ENCODE measurements at regions not wholly inside any gene's neighbourhood (a gene's known extent, or its start where the extent isn't known, plus 50 kb on each side); places are given as distances from the start of the nearest gene placed in this dataset.

DNA sequence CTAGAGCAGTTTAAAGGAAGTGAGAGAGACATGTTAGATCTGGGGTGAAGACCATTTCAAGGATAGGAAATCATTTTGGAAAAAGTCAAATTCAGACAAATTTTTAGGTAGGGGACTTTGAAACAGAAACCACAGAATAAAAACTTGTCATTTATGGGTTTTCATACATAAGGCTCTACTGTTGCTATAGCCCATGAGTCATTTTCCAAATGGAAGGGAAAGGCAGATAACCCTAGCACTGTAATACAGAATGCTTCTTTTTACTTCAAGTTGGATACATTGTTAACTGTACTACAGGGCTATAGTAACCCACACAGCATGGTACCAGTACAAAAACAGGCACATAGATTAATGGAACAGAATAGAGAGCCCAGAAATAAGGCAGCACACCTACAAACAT lies 455.4 kb downstream of the EBF1 start:
- no peak for DNase-seq (ENCODE audit: low read depth in 4 of 4, low spot score in 3 of 4)

DNA sequence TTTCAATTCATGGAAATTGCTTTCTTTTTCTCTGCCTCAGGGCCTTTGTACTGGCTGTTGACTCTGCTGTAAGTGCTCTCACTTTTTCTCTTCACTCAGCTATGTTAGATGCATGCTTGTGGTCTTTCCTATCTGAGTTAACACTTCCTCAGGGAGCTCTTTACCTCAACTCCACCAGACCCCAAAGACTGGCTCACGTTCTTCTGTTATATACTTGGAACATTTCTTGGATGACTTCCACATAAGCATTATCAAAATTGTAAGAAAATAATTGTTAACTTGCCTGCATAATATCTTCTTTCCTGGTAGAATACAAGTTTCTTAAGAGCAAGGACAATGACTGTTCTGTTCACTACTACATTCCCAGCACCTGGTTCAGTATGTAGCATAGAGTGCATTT lies 455.9 kb downstream of the EBF1 start:
- DNase-seq (ENCODE audit: low read depth in 4 of 4, low spot score in 3 of 4) = no peak

DNA sequence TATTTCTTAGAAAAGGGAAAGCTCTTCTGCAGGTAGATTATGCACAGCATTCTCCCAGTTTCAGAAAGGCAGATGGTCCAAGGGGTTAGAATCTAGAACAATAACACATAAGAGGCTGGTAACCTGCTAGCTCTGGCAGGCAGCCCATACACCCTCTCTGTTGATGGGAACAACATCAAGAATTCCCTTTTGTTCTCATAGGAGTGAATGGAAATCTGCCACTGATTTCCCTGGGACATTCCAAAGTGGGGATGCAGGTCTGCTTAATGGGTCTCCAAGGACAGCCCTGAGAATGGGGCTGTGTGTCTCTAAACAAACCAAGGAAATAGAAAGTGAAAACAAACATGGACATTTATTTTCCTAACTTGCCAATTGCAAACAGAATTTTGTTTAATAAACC lies 456.8 kb downstream of the EBF1 start:
- DNase-seq (ENCODE audit: low read depth in 4 of 4, low spot score in 3 of 4) = no peak

DNA sequence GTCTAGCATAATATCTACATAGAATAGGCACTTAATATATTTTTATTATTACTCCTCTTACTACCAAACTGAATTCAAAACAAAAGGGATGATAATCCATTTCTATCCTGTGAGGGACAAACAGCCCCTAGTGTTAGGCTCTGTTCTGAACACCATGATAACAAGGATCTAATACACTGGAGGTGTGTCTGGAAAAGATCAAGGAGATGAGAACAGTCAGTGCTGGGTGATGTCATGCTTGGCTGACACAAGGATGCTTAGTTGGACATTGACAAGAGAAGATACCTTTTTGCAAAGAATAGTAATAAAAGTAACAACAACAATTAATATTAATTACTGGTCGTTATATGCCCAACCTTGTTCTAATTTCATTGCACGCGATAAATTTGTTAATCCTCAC lies 458.7 kb downstream of the EBF1 start:
- no peak for DNase-seq (ENCODE audit: low read depth in 4 of 4, low spot score in 3 of 4)

DNA sequence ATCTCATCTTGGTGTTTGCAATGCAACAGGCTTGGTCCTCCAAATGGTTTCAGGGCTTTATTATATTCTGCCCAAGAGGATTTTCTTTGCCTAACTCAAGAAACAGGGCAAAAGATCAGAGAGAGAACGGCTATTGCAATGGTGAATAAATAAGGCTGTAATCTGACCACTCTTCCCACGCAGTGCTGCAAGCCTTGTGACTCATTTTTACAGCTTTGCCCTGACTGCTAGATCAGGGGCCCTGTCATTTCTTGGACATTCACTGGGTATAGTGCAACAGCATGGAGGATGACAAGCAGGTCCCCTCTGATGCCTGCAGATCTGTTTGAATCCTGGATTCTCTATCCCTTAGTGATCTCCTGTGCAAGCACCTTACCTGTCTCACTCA lies 459.1 kb downstream of the EBF1 start:
- DNase-seq (ENCODE audit: low read depth in 4 of 4, low spot score in 3 of 4) = no peak

DNA sequence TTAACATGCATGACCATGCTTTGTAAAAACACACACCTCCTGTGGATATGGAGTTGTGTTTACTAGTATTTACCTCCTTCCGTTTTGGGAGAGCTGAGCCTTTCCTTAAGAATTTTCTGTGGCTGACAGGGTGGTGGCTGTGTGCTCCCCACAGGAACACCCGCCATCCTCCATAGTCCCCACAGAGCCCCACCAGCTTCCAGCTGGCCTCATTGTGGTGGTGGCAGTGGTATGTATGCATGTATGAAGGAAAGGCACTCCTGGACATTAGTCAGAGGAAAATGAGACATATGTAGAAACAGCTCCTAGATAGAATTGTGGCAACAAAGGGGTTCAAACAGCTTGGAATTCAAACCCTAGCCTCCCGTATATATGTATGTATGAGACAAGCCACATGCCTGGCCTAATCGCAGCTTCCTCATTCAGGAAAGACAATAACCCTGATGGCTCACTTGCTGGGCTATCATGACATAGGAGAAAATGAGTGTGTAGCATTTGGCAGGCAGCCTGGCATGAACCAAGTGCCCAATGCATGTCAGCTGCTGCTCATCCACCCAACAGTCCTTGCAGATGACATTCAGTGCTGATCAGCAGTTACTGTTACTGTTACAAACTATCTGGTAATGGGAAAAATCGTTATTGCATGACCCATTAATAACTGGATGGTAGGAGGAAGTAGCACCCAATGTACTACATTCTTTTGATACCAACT lies 459.7 kb downstream of the EBF1 start:
- DNase-seq (ENCODE audit: low read depth in 4 of 4, low spot score in 3 of 4) = no peak

DNA sequence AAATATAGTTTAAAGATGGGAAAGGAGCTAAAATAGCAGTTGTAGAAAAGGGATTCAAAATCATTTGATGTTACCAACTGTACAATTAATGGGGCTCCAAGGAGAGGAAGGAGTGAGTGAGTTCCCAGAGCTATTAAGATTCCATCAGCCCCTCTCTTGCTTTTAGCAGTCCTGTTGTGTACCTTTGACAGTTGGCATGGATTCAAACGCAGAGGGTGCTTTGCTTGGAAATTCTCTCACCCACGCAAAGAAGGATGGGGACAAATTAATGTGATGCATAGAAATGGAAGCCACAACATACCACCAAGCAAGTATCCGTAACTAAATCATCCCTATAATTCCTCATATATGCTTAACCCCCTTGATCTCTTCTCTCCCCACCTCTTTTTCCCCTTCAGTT lies 461.3 kb downstream of the EBF1 start:
- no peak for DNase-seq (ENCODE audit: low read depth in 4 of 4, low spot score in 3 of 4)

DNA sequence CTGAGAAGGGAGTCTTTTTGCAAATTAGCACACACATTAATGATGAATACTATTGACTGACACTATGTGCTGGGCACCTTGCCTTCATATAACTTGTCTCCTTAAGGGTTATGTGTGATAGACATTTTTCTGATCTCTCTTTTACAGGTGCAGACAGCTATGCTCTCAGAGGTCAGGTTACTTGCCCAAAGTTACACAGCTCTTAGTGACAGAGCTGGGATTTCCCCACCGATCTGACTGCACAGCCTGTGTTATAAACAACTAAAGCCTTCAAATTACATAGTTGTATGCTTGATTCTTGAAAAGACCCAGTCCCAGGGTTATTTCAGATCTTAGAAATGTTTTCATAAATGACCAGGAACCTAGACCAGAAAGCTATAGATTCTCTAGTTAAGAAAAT lies 462.7 kb downstream of the EBF1 start:
- DNase-seq (ENCODE audit: low read depth in 4 of 4, low spot score in 3 of 4) = no peak

DNA sequence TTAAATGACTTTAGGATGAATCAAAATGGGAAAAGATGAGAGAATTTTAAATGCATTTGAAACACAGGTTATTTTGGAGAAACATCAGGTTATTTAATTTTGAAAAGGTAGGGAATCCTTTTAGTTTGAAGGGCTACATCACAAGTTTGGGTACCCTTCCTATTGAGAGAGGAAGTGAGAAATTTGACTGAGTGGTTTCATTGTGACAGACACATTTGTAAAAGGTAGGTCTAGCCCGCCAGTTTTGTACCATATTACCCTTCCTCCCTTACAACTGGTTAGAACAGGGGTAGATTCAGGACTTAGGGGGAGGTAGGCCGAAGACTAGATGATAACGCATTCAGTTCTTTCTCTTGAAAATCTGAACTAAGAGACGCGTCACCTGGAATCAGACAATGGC lies 464.2 kb downstream of the EBF1 start:
- no peak for DNase-seq (ENCODE audit: low read depth in 4 of 4, low spot score in 3 of 4)

DNA sequence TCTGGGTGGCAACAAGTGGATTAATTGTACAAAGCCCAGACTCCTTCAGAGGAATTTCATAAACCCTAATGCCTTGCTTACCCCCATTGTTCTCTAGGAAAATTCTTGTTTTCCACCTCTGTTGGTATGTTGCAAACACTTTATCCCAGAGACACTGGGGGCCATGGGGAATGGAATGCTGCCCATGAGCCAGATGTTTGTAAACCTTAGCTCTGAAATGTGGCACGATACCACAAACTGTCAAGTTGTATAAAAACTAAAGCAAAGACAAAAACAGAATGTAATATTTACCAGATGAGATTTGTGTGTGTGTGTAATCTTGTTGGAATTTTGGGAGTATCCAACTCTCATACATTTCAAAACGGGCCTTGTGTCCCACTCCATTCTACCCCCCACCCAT lies 465.0 kb downstream of the EBF1 start:
- no peak for DNase-seq (ENCODE audit: low read depth in 4 of 4, low spot score in 3 of 4)

DNA sequence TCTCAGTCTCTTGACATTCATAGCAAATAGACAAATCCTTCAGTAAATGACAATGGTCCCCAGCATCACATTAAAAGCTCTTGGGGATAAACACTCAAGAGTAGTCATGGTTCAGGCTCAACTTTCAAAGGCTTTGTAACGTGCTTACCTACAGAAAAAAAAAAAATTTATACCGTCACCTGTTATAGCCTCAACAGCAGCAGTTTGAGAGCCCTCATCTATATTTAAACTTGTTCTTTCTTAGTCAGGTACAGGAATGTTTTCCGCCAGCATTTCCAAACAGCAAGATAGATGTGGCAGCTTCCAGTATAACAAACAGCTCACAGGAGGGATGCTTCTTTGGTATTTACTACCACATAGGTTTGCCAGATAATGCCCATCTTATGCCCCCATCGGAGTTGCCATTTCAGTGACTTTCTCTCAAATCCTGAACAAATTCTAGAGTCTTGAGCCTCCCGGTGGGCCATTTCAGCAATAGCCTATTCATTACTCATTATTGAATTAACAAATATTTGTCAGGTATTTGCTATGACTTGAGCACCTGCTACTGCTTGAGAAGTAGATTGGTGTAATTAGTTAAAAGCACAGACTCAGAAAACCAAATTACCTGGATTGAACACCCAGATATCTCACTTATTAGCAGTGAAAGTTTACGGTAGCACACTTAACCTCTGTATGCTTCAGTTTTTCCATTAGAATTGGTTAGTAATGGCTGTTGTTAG lies 470.0 kb downstream of the EBF1 start:
- DNase-seq (ENCODE audit: low read depth in 4 of 4, low spot score in 3 of 4) = no peak

DNA sequence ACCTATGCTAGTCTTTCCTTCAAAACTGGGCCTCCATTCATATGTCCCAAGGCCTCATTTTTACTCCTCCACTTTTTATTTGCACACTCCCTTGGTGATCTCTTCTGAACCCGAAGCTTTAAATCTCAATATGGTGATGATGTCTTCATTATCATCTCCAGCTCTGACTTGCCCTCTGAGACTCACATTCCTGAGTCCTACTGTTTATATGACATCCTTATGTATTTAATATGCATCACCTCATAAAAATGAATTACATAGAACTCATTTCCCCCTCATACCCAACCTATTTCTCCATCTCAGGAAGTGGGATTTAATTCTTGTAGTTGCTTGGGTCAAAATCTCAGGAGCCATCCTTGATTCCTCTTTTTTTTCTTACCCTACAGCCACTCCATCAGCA lies 473.0 kb downstream of the EBF1 start:
- no peak for DNase-seq (ENCODE audit: low read depth in 4 of 4, low spot score in 3 of 4)

DNA sequence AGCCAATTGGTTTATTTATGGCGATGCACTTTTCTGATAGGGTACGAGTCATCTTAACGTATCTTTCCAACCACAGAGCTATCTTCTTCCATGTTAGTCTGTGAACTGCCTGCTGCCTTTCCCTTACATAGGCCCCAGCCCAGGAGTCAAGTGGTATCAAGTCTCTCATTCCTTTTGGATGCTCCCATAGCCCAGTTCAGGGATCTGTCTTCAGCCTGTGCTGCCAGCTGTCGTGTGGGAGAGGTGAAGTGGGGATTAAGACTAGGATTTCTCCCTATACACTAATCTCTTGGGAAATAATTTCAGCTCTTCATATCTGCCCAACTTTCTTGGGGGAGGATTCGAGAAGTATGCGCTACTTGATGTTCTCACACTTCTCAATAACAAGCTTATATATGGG lies 475.7 kb downstream of the EBF1 start:
- DNase-seq (ENCODE audit: low read depth in 4 of 4, low spot score in 3 of 4) = no peak

DNA sequence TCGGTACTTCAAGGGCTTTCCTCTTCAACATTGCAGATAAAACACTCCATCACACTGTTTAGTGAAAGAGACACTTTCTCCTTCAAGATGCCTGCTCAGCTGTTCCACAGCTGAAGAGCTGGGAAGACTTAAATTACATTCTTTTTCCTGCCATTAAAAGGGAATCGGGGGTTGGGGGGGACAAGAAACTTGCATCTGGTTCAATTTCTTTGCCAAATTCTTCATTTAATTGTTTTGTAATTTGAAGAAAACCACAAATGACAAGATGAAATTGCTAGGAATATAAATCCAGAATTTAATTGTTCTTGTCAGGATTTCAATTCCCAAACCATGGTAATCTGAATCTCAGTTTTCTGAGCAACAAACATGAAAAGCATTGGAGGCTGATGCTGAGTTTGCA lies 478.3 kb downstream of the EBF1 start:
- no peak for DNase-seq (ENCODE audit: low read depth in 4 of 4, low spot score in 3 of 4)

DNA sequence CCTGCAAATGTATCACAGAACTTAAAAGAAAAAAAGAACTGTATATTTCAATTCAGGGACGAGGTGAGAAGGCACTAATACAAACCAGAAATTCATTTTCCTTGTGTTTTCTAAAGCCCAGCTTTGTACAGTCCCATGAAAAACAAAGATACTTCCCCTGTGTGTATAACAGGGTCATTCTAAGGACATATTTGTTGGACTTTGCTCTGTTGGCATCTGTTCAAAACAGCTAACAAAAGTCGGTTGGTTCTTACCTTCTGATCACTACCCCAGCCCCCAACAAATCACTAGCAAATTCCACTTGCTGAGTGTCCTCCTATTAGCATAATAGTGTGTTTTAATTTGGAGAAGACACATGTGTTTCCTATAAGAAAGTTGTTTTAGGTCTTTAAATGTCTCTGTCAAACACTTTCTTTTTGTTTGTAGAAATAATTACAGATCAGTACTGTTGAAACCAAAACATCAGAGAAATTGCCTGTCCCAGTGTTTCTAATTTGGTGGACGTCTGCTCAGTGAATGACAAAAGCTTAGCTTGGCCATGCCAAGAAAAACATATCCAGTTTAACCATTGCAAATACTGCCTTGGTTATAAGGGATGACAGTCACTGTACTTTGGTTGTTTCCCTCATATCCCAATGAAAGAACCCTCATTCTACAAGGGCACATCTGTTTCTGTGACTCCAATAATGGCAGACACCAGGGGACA lies 480.5 kb downstream of the EBF1 start:
- no peak for DNase-seq (ENCODE audit: low read depth in 4 of 4, low spot score in 3 of 4)

DNA sequence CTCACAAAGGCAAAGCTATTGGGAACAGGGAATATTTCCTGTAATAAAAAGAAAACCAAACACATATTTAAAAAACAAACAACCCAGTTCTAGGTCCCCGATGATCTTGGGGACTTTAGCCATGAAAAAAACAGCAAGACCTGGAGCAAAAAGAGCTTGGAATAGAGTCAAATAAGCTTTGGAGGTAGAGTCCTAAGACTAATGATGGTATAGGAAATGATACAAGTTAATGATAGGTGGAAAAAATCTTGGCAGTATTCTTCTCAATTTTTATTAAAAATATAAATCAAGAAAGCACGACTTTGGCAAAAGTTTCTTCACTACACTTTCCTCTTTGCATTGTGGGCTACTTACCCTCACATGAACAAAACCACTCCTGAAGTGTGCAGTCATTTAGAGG lies 481.5 kb downstream of the EBF1 start:
- no peak for DNase-seq (ENCODE audit: low read depth in 4 of 4, low spot score in 3 of 4)

DNA sequence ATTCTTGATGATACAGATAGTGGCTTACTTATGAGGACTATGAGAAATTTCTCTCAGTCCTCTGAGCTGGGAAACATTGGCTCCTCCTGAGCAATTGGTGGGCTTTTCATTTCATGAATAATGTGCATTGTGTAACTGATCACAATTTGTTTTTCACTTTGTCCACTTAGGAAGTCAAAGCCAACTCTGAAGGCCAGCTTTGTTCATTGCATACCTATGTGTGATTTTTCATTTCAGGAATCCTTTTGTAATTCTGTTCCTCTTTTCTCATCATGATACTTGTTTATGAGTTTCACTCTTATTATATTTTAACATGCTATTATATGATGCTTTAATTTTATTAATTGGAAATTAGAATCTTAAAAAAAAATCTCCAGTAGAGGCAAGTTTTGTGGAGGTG lies 483.0 kb downstream of the EBF1 start:
- DNase-seq (ENCODE audit: low read depth in 4 of 4, low spot score in 3 of 4) = no peak

DNA sequence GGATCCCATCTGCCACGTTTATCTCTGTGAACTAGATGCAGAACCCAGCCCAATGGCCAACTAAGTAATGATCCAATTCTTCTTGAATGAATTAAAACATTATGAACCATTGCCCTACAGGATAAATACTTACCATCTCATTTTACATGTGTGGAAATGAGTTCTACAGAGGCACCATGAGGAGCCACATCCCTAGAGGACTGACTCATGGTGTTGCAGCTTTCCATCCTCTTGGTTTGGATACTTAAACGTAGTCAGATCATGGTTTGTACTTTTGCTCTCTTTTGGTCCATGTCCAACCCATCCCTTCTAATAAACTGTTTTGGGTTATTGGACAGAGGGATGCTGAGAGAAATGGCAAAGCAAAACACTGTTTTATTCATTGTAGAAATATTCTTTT lies 484.8 kb downstream of the EBF1 start:
- no peak for DNase-seq (ENCODE audit: low read depth in 4 of 4, low spot score in 3 of 4)

DNA sequence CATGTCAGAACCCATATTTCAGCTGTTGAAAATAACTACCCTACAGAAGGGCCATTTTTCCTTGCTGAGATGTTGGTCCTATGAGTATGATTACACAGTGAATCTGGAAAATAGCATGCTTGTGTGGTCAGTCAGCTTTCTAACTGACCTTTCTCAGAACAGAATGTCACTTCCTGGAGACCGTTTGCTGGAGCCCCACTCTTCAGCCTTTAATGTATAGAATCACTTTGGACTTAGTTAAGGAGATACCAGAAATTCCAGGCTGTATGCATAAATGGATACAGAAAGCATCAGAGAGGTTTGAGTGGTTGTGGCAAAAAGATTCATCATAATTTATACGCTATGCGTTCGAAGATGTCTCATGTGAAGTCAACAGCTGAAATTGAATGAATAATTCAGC lies 488.1 kb downstream of the EBF1 start:
- DNase-seq (ENCODE audit: low read depth in 4 of 4, low spot score in 3 of 4) = no peak

DNA sequence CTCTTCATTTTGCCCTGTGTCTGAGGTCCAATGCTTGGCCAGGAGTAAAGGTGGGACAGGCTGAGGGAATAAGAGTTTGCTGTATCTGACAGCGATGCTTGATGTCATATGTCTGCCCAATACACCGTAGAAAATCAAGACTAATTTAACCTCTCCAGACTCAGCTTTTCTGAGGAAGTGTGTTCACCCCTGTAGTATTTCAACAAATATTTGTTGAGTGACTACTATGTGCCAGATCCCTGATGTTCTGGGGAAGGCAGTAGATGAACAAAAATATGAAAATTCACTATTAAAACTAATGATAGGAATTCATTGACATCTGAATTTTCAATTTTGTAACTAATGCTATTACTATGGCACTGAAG lies 489.7 kb downstream of the EBF1 start:
- no peak for DNase-seq (ENCODE audit: low read depth in 4 of 4, low spot score in 3 of 4)

DNA sequence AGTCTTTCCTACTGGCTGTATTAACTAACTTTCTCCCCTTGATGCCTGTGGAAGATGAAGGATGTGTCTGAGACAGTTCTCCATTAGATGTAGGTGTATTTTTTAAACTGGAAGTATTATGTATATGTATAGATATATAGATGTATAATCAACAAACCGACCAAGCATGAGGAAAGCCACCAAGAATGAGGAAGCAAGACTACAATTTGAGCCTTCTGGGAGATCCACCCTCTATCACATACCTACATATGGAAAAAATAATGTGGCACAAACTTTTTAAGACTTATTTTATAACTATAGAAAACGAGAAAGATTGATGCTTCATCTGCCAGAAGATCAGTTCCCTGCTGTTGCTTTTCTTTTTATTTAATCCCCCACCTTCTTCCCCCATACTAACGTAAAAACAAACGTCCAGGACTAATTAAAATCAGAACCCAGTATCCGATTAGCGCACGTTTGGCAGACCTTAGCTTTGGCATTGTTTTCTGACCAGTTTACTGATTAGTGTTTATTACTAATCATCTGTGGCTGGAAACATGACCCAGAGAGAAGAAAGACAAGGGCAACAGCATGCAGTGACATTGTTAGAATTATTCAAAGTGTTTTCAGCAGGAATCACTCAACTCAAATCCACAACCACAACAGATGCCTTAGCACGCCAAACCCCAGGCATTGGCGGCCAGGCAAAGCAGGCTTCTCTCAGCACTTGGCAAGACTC lies 490.2 kb downstream of the EBF1 start:
- DNase-seq (ENCODE audit: low read depth in 4 of 4, low spot score in 3 of 4) = no peak

DNA sequence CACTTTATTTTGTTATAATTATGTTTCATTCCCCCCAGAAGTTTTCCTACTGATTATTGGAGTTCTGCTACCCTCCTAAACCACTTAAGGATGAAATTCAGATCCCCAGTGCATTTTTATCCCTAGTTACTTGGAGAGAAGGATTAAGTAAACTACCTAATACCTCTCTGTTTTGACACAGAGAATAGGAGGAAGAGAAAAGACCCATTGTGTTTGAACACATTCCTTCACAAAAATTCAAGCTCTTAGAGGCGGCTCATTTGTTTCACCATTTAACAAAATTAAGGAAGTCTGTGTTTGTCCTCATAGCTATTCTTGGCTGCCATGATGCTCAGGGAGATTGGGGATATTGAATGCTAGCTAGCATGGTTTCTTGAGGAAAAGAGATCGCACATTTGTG lies 492.6 kb downstream of the EBF1 start:
- no peak for DNase-seq (ENCODE audit: low read depth in 4 of 4, low spot score in 3 of 4)

Measured in left renal pelvis (tissue), 4 donors.